ENCODE measurements at regions not wholly inside any gene's neighbourhood (a gene's known extent, or its start where the extent isn't known, plus 50 kb on each side); places are given as distances from the start of the nearest gene placed in this dataset.

DNA sequence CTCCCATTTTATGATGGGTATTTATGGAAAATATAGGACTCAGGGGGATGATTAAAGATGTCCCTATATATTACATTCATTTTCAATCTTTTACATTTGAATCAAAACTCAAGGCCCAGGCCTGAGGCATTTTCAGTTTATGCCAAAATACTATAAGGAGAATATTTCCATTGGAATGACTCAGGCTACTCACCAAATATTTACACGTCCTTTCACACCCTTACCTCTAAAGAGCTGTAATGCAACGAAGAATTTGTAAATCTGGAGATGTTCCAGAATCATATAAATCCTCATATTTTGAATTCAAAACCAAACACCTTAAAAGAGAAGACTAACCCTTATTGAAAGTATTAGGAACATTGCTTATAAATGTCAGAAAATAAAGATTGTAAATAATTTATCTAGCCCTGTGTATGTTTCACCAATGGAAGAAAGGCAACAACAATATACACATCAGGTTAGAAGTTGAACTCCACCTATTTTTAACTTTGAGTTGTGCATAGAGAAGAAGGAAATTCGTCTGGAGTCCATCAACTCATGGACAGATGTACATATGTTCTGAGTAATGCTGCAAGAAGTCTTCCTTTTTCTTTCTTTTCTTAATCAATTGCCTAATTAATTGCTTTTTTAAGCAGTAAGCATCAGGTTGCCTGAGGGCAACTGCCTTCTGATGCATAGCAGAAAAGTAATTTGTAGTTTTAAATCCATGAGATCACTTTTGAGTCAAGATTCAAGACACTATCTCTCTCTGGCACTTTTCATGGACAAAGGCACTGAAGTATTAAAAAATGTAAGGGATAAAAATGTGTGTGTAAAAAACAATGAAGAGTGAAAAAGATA, 579.3 kb upstream of the RGMB start:
- Histone ChIP-seq H3K27ac (no peak overlapping the region), H3K4me3 (no peak overlapping the region), H2AFZ (no peak overlapping the region), H3K27me3 (no peaks in the 10 kb centered on the region), H3K36me3 (replicated peaks; ENCODE audit: insufficient read depth, low read depth) (no peaks in the 10 kb centered on the region), H3K9me2 (replicated peaks; ENCODE audit: insufficient read depth) (no peaks in the 10 kb centered on the region), H3K4me1 (ENCODE audit: insufficient read depth) (no peaks in the 10 kb centered on the region), H3K79me2 (no peaks in the 10 kb centered on the region), H4K20me1 (ENCODE audit: insufficient read depth, poor library complexity, severe bottlenecking) (no peaks in the 10 kb centered on the region), H3K9me3 (ENCODE audit: low read depth) (no peaks in the 10 kb centered on the region), H3K4me2 (no peak overlapping the region)
- 72% methylated on average over 3 of the region's 3 CpGs for WGBS (ENCODE audit: low lambda C conversion rate, missing lambda C conversion rate)
- no peak for TF ChIP-seq EZH2phosphoT487 (IDR thresholded peaks at IDR 0.05; ENCODE audit: low read depth, severe bottlenecking, unreplicated experiment)
- TF ChIP-seq, protein P1, sequence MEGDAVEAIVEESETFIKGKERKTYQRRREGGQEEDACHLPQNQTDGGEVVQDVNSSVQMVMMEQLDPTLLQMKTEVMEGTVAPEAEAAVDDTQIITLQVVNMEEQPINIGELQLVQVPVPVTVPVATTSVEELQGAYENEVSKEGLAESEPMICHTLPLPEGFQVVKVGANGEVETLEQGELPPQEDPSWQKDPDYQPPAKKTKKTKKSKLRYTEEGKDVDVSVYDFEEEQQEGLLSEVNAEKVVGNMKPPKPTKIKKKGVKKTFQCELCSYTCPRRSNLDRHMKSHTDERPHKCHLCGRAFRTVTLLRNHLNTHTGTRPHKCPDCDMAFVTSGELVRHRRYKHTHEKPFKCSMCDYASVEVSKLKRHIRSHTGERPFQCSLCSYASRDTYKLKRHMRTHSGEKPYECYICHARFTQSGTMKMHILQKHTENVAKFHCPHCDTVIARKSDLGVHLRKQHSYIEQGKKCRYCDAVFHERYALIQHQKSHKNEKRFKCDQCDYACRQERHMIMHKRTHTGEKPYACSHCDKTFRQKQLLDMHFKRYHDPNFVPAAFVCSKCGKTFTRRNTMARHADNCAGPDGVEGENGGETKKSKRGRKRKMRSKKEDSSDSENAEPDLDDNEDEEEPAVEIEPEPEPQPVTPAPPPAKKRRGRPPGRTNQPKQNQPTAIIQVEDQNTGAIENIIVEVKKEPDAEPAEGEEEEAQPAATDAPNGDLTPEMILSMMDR (IDR thresholded peaks at IDR 0.05; ENCODE audit: poor library complexity): no peak
- no peak for TF ChIP-seq EZH2 (IDR thresholded peaks at IDR 0.05; ENCODE audit: borderline replicate concordance)
- DNase-seq (ENCODE audit: low spot score): no peak

GRCh38 chr5:98200726-98201541, 572.5 kb upstream of the RGMB start:
- WGBS (ENCODE audit: low lambda C conversion rate, missing lambda C conversion rate): 80% methylated on average over 9 of the region's 9 CpGs
- Histone ChIP-seq H3K4me1 (ENCODE audit: insufficient read depth) (no peaks in the 10 kb centered on the region), H3K36me3 (replicated peaks; ENCODE audit: insufficient read depth, low read depth) (no peaks in the 10 kb centered on the region), H2AFZ (no peak overlapping the region), H3K27ac (no peak overlapping the region), H3K9me3 (ENCODE audit: low read depth) (no peaks in the 10 kb centered on the region), H3K79me2 (no peaks in the 10 kb centered on the region), H3K9me2 (replicated peaks; ENCODE audit: insufficient read depth) (no peaks in the 10 kb centered on the region), H3K4me3 (no peak overlapping the region), H3K4me2 (no peak overlapping the region), H4K20me1 (ENCODE audit: insufficient read depth, poor library complexity, severe bottlenecking) (no peaks in the 10 kb centered on the region), H3K27me3 (no peaks in the 10 kb centered on the region)
- TF ChIP-seq, protein P1 (IDR thresholded peaks at IDR 0.05; ENCODE audit: poor library complexity): no peak
- no peak for TF ChIP-seq EZH2phosphoT487 (IDR thresholded peaks at IDR 0.05; ENCODE audit: low read depth, severe bottlenecking, unreplicated experiment)
- TF ChIP-seq EZH2 (IDR thresholded peaks at IDR 0.05; ENCODE audit: borderline replicate concordance): no peak
- no peak for DNase-seq (ENCODE audit: low spot score)

DNA sequence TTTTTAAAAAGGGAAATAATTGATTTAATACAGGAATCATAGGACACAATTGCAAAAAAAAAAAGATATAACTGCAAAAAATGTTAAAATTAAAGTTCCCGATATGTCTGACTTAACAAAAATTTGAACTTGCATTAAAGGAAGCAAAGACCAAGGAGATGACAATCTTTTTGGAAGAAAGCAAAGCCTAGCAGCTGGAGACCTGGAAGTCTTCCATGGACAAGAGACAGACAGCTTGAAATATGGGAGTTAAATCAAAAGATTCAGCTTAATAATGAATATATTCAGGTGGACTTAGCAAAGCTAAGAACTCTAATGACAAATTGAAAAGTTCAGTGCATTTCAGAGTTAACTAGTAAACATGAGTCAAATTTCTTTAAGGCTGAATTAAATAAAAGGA, 568.7 kb upstream of the RGMB start:
- Histone ChIP-seq H3K27me3 (no peaks in the 10 kb centered on the region), H3K4me3 (no peak overlapping the region), H3K4me2 (no peak overlapping the region), H3K9me3 (ENCODE audit: low read depth) (no peaks in the 10 kb centered on the region), H3K27ac (no peak overlapping the region), H3K36me3 (replicated peaks; ENCODE audit: insufficient read depth, low read depth) (no peaks in the 10 kb centered on the region), H3K79me2 (no peaks in the 10 kb centered on the region), H3K4me1 (ENCODE audit: insufficient read depth) (no peaks in the 10 kb centered on the region), H3K9me2 (replicated peaks; ENCODE audit: insufficient read depth) (no peaks in the 10 kb centered on the region), H4K20me1 (ENCODE audit: insufficient read depth, poor library complexity, severe bottlenecking) (no peaks in the 10 kb centered on the region), H2AFZ (no peak overlapping the region)
- 100% methylated on average over 1 of the region's 1 CpG for WGBS (ENCODE audit: low lambda C conversion rate, missing lambda C conversion rate)
- TF ChIP-seq EZH2phosphoT487 (IDR thresholded peaks at IDR 0.05; ENCODE audit: low read depth, severe bottlenecking, unreplicated experiment) (no peak), EZH2 (IDR thresholded peaks at IDR 0.05; ENCODE audit: borderline replicate concordance) (no peak)
- TF ChIP-seq, protein P1 (IDR thresholded peaks at IDR 0.05; ENCODE audit: poor library complexity): no peak
- no peak for DNase-seq (ENCODE audit: low spot score)
